ENCODE measurements at regions not wholly inside any gene's neighbourhood (a gene's known extent, or its start where the extent isn't known, plus 50 kb on each side); places are given as distances from the start of the nearest gene placed in this dataset.

- BruUV-seq (replicated peaks), result no TSS peak
- Mint-ChIP-seq H3K27ac (ENCODE audit: unreplicated experiment) (no peak overlapping the region), H3K4me3 (ENCODE audit: low read depth, unreplicated experiment) (no peak overlapping the region), H3K4me1 (ENCODE audit: low read depth, unreplicated experiment) (peaks cover 7% of the 10 kb centered on the region), H3K9me3 (ENCODE audit: low read depth, unreplicated experiment) (no peaks in the 10 kb centered on the region), H3K27me3 (ENCODE audit: unreplicated experiment) (no peaks in the 10 kb centered on the region), H3K36me3 (ENCODE audit: insufficient read depth, unreplicated experiment) (peaks cover 5% of the 10 kb centered on the region)
- no peak for DNase-seq
- no peak for TF ChIP-seq CTCF (IDR thresholded peaks at IDR 0.05; ENCODE audit: unreplicated experiment)
- intact Hi-C loops (cut with micrococcal nuclease; ENCODE audit: unreplicated experiment), result no loop called here
- CTCF ChIA-PET, result no interaction called here
These were observed 1484.9 kb upstream of the TMEM132C start for GRCh38 chr12:126782083-126782482.

- peaks cover 5% of the 10 kb centered on the region for H3K36me3 Mint-ChIP-seq (ENCODE audit: insufficient read depth, unreplicated experiment)
- TF ChIP-seq CTCF (IDR thresholded peaks at IDR 0.05; ENCODE audit: unreplicated experiment), result peak; percentile 64
- no peak overlapping the region for H3K4me3 Mint-ChIP-seq (ENCODE audit: low read depth, unreplicated experiment)
- peak; percentile 73 for DNase-seq
- CTCF ChIA-PET, result interaction anchor here (0.7 to 1.5 kb wide), 9 partner anchors 10 to 1285 kb away, joined by 3 to 6 read pairs (median 4); no protein-coding TSS in a partner anchor
- no peaks in the 10 kb centered on the region for H3K27me3 Mint-ChIP-seq (ENCODE audit: unreplicated experiment)
- H3K9me3 Mint-ChIP-seq (ENCODE audit: low read depth, unreplicated experiment), result no peaks in the 10 kb centered on the region
- no peak overlapping the region for H3K27ac Mint-ChIP-seq (ENCODE audit: unreplicated experiment)
- peaks cover 7% of the 10 kb centered on the region for H3K4me1 Mint-ChIP-seq (ENCODE audit: low read depth, unreplicated experiment)
- intact Hi-C loops (cut with micrococcal nuclease; ENCODE audit: unreplicated experiment), result loop anchor here (1.0 kb wide), 2 partner anchors 90 to 597 kb away; no protein-coding TSS in a partner anchor
- BruUV-seq (replicated peaks), result no TSS peak
These were observed 1482.5 kb upstream of the TMEM132C start for GRCh38 chr12:126784328-126784921.

DNA sequence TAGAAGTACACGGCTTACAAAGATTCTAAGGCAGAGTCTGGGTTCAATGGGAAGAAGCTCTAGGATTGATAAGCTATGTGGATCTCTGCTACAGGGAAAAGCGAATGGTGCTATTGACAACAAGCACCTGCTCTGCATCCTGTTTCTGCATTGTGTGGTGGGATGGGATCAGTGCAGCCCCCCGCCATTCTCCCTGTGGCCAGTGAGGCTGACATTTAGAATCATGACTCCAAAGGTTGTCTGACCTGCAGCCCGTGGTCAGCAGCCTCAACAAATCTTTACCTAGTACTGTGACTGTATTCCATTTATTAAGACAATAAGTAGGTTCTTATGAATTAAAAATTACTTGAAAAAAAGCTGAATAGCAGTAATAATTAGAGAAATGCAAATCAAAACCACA lies 1477.0 kb upstream of the TMEM132C start:
- no peak overlapping the region for H3K27ac Mint-ChIP-seq (ENCODE audit: unreplicated experiment)
- intact Hi-C loops (cut with micrococcal nuclease; ENCODE audit: unreplicated experiment), result no loop called here

GRCh38 chr12:126791122-126791521 lies 1475.8 kb upstream of the TMEM132C start:
- no peak for TF ChIP-seq CTCF (IDR thresholded peaks at IDR 0.05; ENCODE audit: unreplicated experiment)
- Mint-ChIP-seq H3K27me3 (ENCODE audit: unreplicated experiment) (no peaks in the 10 kb centered on the region), H3K36me3 (ENCODE audit: insufficient read depth, unreplicated experiment) (no peaks in the 10 kb centered on the region), H3K9me3 (ENCODE audit: low read depth, unreplicated experiment) (no peaks in the 10 kb centered on the region), H3K27ac (ENCODE audit: unreplicated experiment) (no peak overlapping the region), H3K4me3 (ENCODE audit: low read depth, unreplicated experiment) (no peak overlapping the region), H3K4me1 (ENCODE audit: low read depth, unreplicated experiment) (no peaks in the 10 kb centered on the region)
- intact Hi-C loops (cut with micrococcal nuclease; ENCODE audit: unreplicated experiment), result no loop called here
- no TSS peak for BruUV-seq (replicated peaks)
- DNase-seq, result no peak
- CTCF ChIA-PET, result no interaction called here

More for the DNA sequence above, 1477.0 kb upstream of the TMEM132C start:
- Mint-ChIP-seq H3K27me3 (ENCODE audit: unreplicated experiment) (no peaks in the 10 kb centered on the region), H3K4me3 (ENCODE audit: low read depth, unreplicated experiment) (no peak overlapping the region), H3K9me3 (ENCODE audit: low read depth, unreplicated experiment) (no peaks in the 10 kb centered on the region), H3K4me1 (ENCODE audit: low read depth, unreplicated experiment) (no peaks in the 10 kb centered on the region), H3K36me3 (ENCODE audit: insufficient read depth, unreplicated experiment) (no peaks in the 10 kb centered on the region)
- DNase-seq, result no peak
- no peak for TF ChIP-seq CTCF (IDR thresholded peaks at IDR 0.05; ENCODE audit: unreplicated experiment)
- BruUV-seq (replicated peaks), result no TSS peak
- CTCF ChIA-PET, result interaction anchor here (0.6 kb wide), 1 partner anchor 274 kb away, joined by 6 read pairs; no protein-coding TSS in a partner anchor
